ENCODE measurements at regions not wholly inside any gene's neighbourhood (a gene's known extent, or its start where the extent isn't known, plus 50 kb on each side); places are given as distances from the start of the nearest gene placed in this dataset.

GRCh38 chr12:63232896-63233295, 81.9 kb upstream of the AVPR1A start:
- no peak for TF ChIP-seq EZH2 (IDR thresholded peaks at IDR 0.05; ENCODE audit: borderline replicate concordance, low read depth, low read length, poor library complexity, severe bottlenecking)
- TF ChIP-seq CTCF (conservative IDR thresholded peaks at IDR 0.05; ENCODE audit: low read depth, low read length) = no peak
- Histone ChIP-seq H3K27ac (ENCODE audit: low read depth, low read length, poor library complexity, severe bottlenecking) (no peak overlapping the region), H3K4me3 (ENCODE audit: low read depth, low read length, poor library complexity, severe bottlenecking) (no peak overlapping the region), H3K9me3 (ENCODE audit: low read depth, low read length, poor library complexity, severe bottlenecking) (no peaks in the 10 kb centered on the region), H3K36me3 (ENCODE audit: insufficient read depth, low read length, poor library complexity, severe bottlenecking) (no peaks in the 10 kb centered on the region), H3K27me3 (replicated peaks; ENCODE audit: insufficient read depth, low read depth, low read length, poor library complexity) (no peaks in the 10 kb centered on the region), H3K4me1 (ENCODE audit: insufficient read depth, low read length, poor library complexity, severe bottlenecking) (no peaks in the 10 kb centered on the region)
- DNase-seq (ENCODE audit: low spot score) = no peak
- intact Hi-C loops (cut with micrococcal nuclease; ENCODE audit: unreplicated experiment) = no loop called here
- ChIA-PET POLR2A (ENCODE audit: low non-redundant PET) (no interaction called here), CTCF (no interaction called here)
- no TSS peak for BruUV-seq (replicated peaks)

GRCh38 chr12:63228853-63229252, 77.9 kb upstream of the AVPR1A start:
- intact Hi-C loops (cut with micrococcal nuclease; ENCODE audit: unreplicated experiment) = no loop called here
- BruUV-seq (replicated peaks) = no TSS peak
- POLR2A ChIA-PET (ENCODE audit: low non-redundant PET) = no interaction called here
- Histone ChIP-seq H3K4me3 (ENCODE audit: low read depth, low read length, poor library complexity, severe bottlenecking) (no peak overlapping the region), H3K27ac (ENCODE audit: low read depth, low read length, poor library complexity, severe bottlenecking) (no peak overlapping the region), H3K4me1 (ENCODE audit: insufficient read depth, low read length, poor library complexity, severe bottlenecking) (no peaks in the 10 kb centered on the region), H3K27me3 (replicated peaks; ENCODE audit: insufficient read depth, low read depth, low read length, poor library complexity) (no peaks in the 10 kb centered on the region), H3K36me3 (ENCODE audit: insufficient read depth, low read length, poor library complexity, severe bottlenecking) (no peaks in the 10 kb centered on the region), H3K9me3 (ENCODE audit: low read depth, low read length, poor library complexity, severe bottlenecking) (no peaks in the 10 kb centered on the region)
- CTCF ChIA-PET = no interaction called here
- no peak for DNase-seq (ENCODE audit: low spot score)
- no peak for TF ChIP-seq CTCF (conservative IDR thresholded peaks at IDR 0.05; ENCODE audit: low read depth, low read length)
- no peak for TF ChIP-seq EZH2 (IDR thresholded peaks at IDR 0.05; ENCODE audit: borderline replicate concordance, low read depth, low read length, poor library complexity, severe bottlenecking)

- TF ChIP-seq CTCF (conservative IDR thresholded peaks at IDR 0.05; ENCODE audit: low read depth, low read length) (no peak), EZH2 (IDR thresholded peaks at IDR 0.05; ENCODE audit: borderline replicate concordance, low read depth, low read length, poor library complexity, severe bottlenecking) (no peak)
- H3K27me3 ChIP-seq (replicated peaks; ENCODE audit: insufficient read depth, low read depth, low read length, poor library complexity) = no peaks in the 10 kb centered on the region
- H3K9me3 ChIP-seq (ENCODE audit: low read depth, low read length, poor library complexity, severe bottlenecking) = no peaks in the 10 kb centered on the region
- no peak overlapping the region for H3K4me3 ChIP-seq (ENCODE audit: low read depth, low read length, poor library complexity, severe bottlenecking)
- no peaks in the 10 kb centered on the region for H3K36me3 ChIP-seq (ENCODE audit: insufficient read depth, low read length, poor library complexity, severe bottlenecking)
- no TSS peak for BruUV-seq (replicated peaks)
- H3K27ac ChIP-seq (ENCODE audit: low read depth, low read length, poor library complexity, severe bottlenecking) = no peak overlapping the region
- CTCF ChIA-PET = no interaction called here
- POLR2A ChIA-PET (ENCODE audit: low non-redundant PET) = no interaction called here
- intact Hi-C loops (cut with micrococcal nuclease; ENCODE audit: unreplicated experiment) = no loop called here
- no peak for DNase-seq (ENCODE audit: low spot score)
- H3K4me1 ChIP-seq (ENCODE audit: insufficient read depth, low read length, poor library complexity, severe bottlenecking) = no peaks in the 10 kb centered on the region
Observed at GRCh38 chr12:63226792-63227463, 75.9 kb upstream of the AVPR1A start.

Data from A673 (cell line).